Putamen (tissue), 1 donor: ENCODE measurements at regions not wholly inside any gene's neighbourhood (a gene's known extent, or its start where the extent isn't known, plus 50 kb on each side); places are given as distances from the start of the nearest gene placed in this dataset.

Source experiments
- DNase-seq: peaks from one replicate; pipeline ENCODE4 v3.0.0-alpha.2; 2016; ENCODE audit warnings: low spot score

GRCh38 chr12:69062621-69063237, 129.8 kb upstream of the CPM start:
- DNase-seq: peak; percentile 21

- no peak for DNase-seq
Observed at GRCh38 chr12:69064734-69065443, 131.9 kb upstream of the CPM start.

GRCh38 chr12:69065775-69066174, 132.8 kb upstream of the CPM start:
- no peak for DNase-seq

GRCh38 chr12:69066492-69067373, 133.8 kb upstream of the CPM start:
- no peak for DNase-seq

GRCh38 chr12:69067713-69068112, 134.7 kb upstream of the CPM start:
- DNase-seq: no peak

- no peak for DNase-seq
Observed at GRCh38 chr12:69068448-69068847, 135.5 kb upstream of the CPM start.

- no peak for DNase-seq
Observed at GRCh38 chr12:69069479-69069878, 136.5 kb upstream of the CPM start.

- peak; percentile 80 for DNase-seq
Observed at GRCh38 chr12:69070319-69071090, 137.5 kb upstream of the CPM start.

GRCh38 chr12:69071091-69071370, 138.1 kb upstream of the CPM start:
- no peak for DNase-seq

GRCh38 chr12:69073035-69073434, 140.1 kb upstream of the CPM start:
- DNase-seq: no peak

- DNase-seq: no peak
Observed at GRCh38 chr12:69074556-69075349, 141.8 kb upstream of the CPM start.

- no peak for DNase-seq
Observed at GRCh38 chr12:69083689-69084088, 150.7 kb upstream of the CPM start.

- DNase-seq: no peak
Observed at GRCh38 chr12:69084816-69085378, 151.9 kb upstream of the CPM start.

GRCh38 chr12:69085852-69086251, 152.9 kb upstream of the CPM start:
- DNase-seq: no peak

GRCh38 chr12:69087986-69088385, 151.4 kb upstream of the CPSF6 start:
- no peak for DNase-seq

GRCh38 chr12:69090722-69091121, 148.6 kb upstream of the CPSF6 start:
- DNase-seq: no peak

GRCh38 chr12:69091442-69092017, 147.8 kb upstream of the CPSF6 start:
- no peak for DNase-seq

- DNase-seq: no peak
Observed at GRCh38 chr12:69092137-69092536, 147.2 kb upstream of the CPSF6 start.

GRCh38 chr12:69094606-69095216, 144.7 kb upstream of the CPSF6 start:
- DNase-seq: peak; percentile 30

GRCh38 chr12:69095765-69096477, 143.4 kb upstream of the CPSF6 start:
- DNase-seq: no peak
